ENCODE measurements at regions not wholly inside any gene's neighbourhood (a gene's known extent, or its start where the extent isn't known, plus 50 kb on each side); places are given as distances from the start of the nearest gene placed in this dataset.

DNA sequence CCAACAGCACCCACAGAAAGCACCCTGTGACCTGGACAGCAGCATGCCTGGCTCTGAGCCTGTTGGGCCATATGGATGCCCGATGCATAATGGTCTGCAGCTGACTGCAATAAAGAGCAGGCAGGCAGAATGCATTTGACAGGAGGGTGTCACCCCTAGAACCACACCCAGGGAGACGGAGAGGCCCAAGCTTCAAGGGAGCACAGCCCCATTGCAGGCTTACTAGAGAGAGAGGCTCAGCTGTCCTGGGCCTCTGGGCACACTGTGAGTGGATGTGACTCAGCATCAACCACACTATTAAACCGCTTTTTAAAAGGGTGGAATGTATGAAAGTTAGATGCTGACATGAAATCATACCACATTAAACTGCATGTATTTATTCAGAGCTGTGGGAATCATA, 365.3 kb downstream of the CTTN start:
- H3K9me3 ChIP-seq = no peaks in the 10 kb centered on the region
- 47 to 60% (median 53%) methylated on average over 3 of the region's 3 CpGs for WGBS, 3 donors
- ATAC-seq (no peak), DNase-seq (no peak)
- TF ChIP-seq, protein P1, sequence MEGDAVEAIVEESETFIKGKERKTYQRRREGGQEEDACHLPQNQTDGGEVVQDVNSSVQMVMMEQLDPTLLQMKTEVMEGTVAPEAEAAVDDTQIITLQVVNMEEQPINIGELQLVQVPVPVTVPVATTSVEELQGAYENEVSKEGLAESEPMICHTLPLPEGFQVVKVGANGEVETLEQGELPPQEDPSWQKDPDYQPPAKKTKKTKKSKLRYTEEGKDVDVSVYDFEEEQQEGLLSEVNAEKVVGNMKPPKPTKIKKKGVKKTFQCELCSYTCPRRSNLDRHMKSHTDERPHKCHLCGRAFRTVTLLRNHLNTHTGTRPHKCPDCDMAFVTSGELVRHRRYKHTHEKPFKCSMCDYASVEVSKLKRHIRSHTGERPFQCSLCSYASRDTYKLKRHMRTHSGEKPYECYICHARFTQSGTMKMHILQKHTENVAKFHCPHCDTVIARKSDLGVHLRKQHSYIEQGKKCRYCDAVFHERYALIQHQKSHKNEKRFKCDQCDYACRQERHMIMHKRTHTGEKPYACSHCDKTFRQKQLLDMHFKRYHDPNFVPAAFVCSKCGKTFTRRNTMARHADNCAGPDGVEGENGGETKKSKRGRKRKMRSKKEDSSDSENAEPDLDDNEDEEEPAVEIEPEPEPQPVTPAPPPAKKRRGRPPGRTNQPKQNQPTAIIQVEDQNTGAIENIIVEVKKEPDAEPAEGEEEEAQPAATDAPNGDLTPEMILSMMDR (IDR thresholded peaks at IDR 0.05) = no peak
- intact Hi-C loops (cut with DNase I) = no loop called here
- peaks cover 0 to 12% (median 3%) of the 10 kb centered on the region in 3 donors for H3K27me3 ChIP-seq (ENCODE audit: insufficient read depth in 3 of 3, low read length in 2 of 3)
- no peaks in the 10 kb centered on the region for H3K36me3 ChIP-seq (ENCODE audit: insufficient read depth in 1 of 2, low read depth in 1 of 2)
- H3K27ac ChIP-seq = no peak overlapping the region
- no peak overlapping the region for H3K4me3 ChIP-seq
- no peaks in the 10 kb centered on the region for H3K4me1 ChIP-seq

DNA sequence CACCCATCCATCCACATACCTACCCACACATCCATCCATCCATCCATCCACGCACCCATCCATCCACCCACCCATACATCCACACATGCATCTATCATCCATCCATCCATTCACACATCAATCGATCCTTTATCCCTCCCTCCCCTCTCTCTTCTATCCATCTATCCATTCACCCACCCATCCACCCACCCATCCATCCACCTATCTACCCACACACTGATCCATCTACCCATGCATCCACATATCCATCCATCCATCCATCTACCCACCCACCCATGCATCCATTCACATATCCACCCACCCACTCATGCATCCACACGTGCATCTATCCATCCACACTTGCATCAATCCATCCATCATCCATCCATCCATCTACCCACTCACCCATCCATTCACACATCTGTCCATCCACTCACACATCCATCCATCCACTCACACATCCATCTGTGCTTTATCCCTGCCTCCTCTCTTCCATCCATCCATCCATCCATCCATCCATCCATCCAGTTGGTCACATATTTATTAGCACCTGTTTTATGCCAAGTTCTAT, 366.1 kb downstream of the CTTN start:
- TF ChIP-seq, protein P1 (IDR thresholded peaks at IDR 0.05) = no peak
- intact Hi-C loops (cut with DNase I) = no loop called here
- Histone ChIP-seq H3K27ac (no peak overlapping the region), H3K9me3 (no peaks in the 10 kb centered on the region), H3K27me3 (ENCODE audit: insufficient read depth in 3 of 3, low read length in 2 of 3) (peaks cover 0 to 12% (median 3%) of the 10 kb centered on the region in 3 donors), H3K4me3 (no peak overlapping the region), H3K36me3 (ENCODE audit: insufficient read depth in 1 of 2, low read depth in 1 of 2) (no peaks in the 10 kb centered on the region), H3K4me1 (no peaks in the 10 kb centered on the region)
- WGBS, 3 donors = 80 to 86% (median 81%) methylated on average over 3 of the region's 3 CpGs
- ATAC-seq = no peak
- no peak for DNase-seq

DNA sequence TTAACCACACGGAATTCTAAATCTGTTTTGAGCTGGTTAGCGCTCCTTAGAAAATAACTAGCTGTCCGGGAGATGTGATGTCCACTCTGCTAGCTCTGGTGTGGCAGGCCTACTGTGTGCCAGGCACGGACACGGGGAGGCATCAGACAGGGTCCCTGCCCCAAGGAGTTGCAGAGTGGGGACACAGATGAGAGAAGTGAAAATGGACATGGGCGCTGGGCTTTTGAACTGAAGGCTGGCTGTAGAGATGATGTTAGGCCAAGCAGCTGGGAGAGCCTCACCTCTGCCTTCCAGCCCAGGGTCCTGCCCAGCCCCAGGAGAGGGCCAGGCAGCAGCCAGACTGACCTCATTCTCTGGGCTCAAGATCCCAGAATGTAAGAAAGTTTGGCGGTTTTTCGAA, 368.6 kb downstream of the CTTN start:
- Histone ChIP-seq H3K36me3 (ENCODE audit: insufficient read depth in 1 of 2, low read depth in 1 of 2) (no peaks in the 10 kb centered on the region), H3K9me3 (no peaks in the 10 kb centered on the region), H3K27me3 (ENCODE audit: insufficient read depth in 3 of 3, low read length in 2 of 3) (peaks cover 0 to 6% (median 1%) of the 10 kb centered on the region in 3 donors), H3K4me3 (no peak overlapping the region), H3K27ac (no peak overlapping the region), H3K4me1 (no peaks in the 10 kb centered on the region)
- TF ChIP-seq, protein P1 (IDR thresholded peaks at IDR 0.05) = no peak
- DNase-seq = no peak
- intact Hi-C loops (cut with DNase I) = no loop called here
- WGBS, 3 donors = 90 to 96% (median 96%) methylated on average over 8 of the region's 8 CpGs
- no peak for ATAC-seq

DNA sequence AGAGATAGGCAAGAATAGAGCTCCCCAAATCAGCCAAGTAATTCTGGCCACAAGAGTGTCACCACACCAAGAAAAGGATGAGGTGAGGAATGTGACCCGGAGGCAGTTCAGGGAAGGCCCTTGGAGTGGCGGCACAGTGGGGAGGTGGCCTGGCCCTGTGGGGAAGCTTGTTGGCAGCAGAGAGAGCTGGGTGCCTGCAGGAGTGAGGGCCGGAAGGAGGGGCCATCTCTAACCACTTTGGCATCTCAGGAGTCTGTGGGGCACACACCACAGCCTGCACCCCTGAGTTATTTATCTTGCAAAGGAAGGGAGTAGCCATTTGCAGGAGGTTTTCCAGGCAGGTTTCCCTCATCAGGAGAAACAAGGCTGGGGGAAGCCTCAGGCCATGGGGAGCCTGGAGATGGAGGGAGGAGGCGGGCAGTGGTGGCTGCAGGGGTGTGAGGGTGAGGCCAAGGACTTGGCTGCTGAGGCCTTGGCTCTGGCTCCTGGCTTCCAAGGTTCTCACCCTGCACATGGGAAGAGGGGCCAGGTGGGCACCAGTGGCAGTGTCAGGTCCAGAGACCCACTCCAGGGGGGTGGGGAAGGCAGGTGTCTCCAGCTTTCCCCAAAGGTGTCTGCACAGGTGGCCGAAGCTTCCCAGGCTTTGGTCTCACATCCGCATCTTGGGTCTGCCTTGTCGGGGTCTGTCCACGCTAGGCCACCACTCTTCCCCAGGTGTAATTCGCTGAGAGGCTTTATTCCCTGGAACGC, 370.2 kb downstream of the CTTN start:
- WGBS, 3 donors = 88 to 97% (median 95%) methylated on average over 10 of the region's 10 CpGs
- no peak for ATAC-seq
- H3K4me1 ChIP-seq = no peaks in the 10 kb centered on the region
- peaks cover 0 to 10% (median 0%) of the 10 kb centered on the region in 3 donors for H3K27me3 ChIP-seq (ENCODE audit: insufficient read depth in 3 of 3, low read length in 2 of 3)
- no peak for DNase-seq
- no peaks in the 10 kb centered on the region for H3K36me3 ChIP-seq (ENCODE audit: insufficient read depth in 1 of 2, low read depth in 1 of 2)
- H3K27ac ChIP-seq = no peak overlapping the region
- no peaks in the 10 kb centered on the region for H3K9me3 ChIP-seq
- H3K4me3 ChIP-seq = no peak overlapping the region
- intact Hi-C loops (cut with DNase I) = no loop called here
- TF ChIP-seq, protein P1 (IDR thresholded peaks at IDR 0.05) = no peak
